HEK293 (cell line): ENCODE measurements at regions not wholly inside any gene's neighbourhood (a gene's known extent, or its start where the extent isn't known, plus 50 kb on each side); places are given as distances from the start of the nearest gene placed in this dataset.
A peak's percentile ranks its signal among the peaks of the same experiment; 100 is the strongest.

Source experiments
- CTCF ChIA-PET: fragments of 350-600 bp; formaldehyde crosslinking; extraction: SDS; loops from one replicate; lab custom pipeline; 2021; ENCODE audit warnings: antibody characterized with exemption; lab: Yijun Ruan, JAX
- POLR2A ChIA-PET: fragments of 300-600 bp; formaldehyde crosslinking; extraction: SDS; loops from one replicate; lab custom pipeline; 2020; ENCODE audit warnings: antibody characterized with exemption, inconsistent platforms; lab: Yijun Ruan, JAX
- H3K27ac ChIP-seq: fragments of 200-500 bp; sonication (Bioruptor generic); 2 replicates; pipeline ENCODE4 v1.5.1; 2014; ENCODE audit warnings: low read depth, low read length, control low read depth, inconsistent platforms; ENCODE audit errors: extremely low read depth
- H3K36me3 ChIP-seq, 2 experiments: fragments of 200-500 bp in 1 of 2; sonication (Bioruptor generic) in 1 of 2; 1 replicate in 1 of 2; 2 replicates in 1 of 2; pipeline ENCODE4 v1.5.1; 2014 to 2017; ENCODE audit warnings: inconsistent platforms in 2 of 2, low read length in 2 of 2; ENCODE audit not compliant: control insufficient read depth in 2 of 2, insufficient read depth in 1 of 2
- H3K4me1 ChIP-seq: fragments of 200-500 bp; sonication (Bioruptor generic); 2 replicates; pipeline ENCODE4 v1.5.1; 2014; ENCODE audit warnings: mild to moderate bottlenecking, low read length, inconsistent platforms; ENCODE audit not compliant: control insufficient read depth, insufficient read depth
- H3K4me3 ChIP-seq: 2 replicates; pipeline ENCODE4 v1.5.1; 2011; ENCODE audit warnings: low read depth, mild to moderate bottlenecking, control low read depth, low read length, moderate library complexity
- H3K9me3 ChIP-seq: fragments of 200-500 bp; sonication (Bioruptor generic); 2 replicates; pipeline ENCODE4 v1.5.1; 2014; ENCODE audit warnings: low read depth, low read length, inconsistent platforms; ENCODE audit not compliant: control insufficient read depth, insufficient read depth
- GLIS2 ChIP-seq: fragments of 450-650 bp; formaldehyde crosslinking; IDR thresholded peaks from 2 replicates; pipeline ENCODE4 v1.5.1; 2016; ENCODE audit warnings: missing biosample characterization, missing genetic modification characterization
- KLF16 ChIP-seq: fragments of 450-650 bp; formaldehyde crosslinking; IDR thresholded peaks from 2 replicates; pipeline ENCODE4 v1.5.1; 2017; ENCODE audit warnings: missing biosample characterization, missing genetic modification characterization
- SCRT2 ChIP-seq: fragments of 450-650 bp; formaldehyde crosslinking; IDR thresholded peaks from 2 replicates; pipeline ENCODE4 v1.5.1; 2016; ENCODE audit warnings: missing biosample characterization, missing genetic modification characterization
- TCF7L2 ChIP-seq: IDR thresholded peaks from 2 replicates; pipeline ENCODE4 v1.6.1; 2011; ENCODE audit warnings: low read depth, mild to moderate bottlenecking, inconsistent platforms, low read length, moderate library complexity, borderline replicate concordance
- ZBTB17 ChIP-seq: fragments of 450-650 bp; formaldehyde crosslinking; IDR thresholded peaks from 2 replicates; pipeline ENCODE4 v1.5.1; 2016; ENCODE audit warnings: missing biosample characterization, missing genetic modification characterization
- ZBTB48 ChIP-seq: fragments of 450-650 bp; formaldehyde crosslinking; IDR thresholded peaks from 2 replicates; pipeline ENCODE4 v1.5.1; 2016; ENCODE audit warnings: missing biosample characterization, missing genetic modification characterization
- ZFP37 ChIP-seq: fragments of 450-650 bp; formaldehyde crosslinking; IDR thresholded peaks from 2 replicates; pipeline ENCODE4 v1.5.1; 2016; ENCODE audit warnings: missing biosample characterization, missing genetic modification characterization
- ZNF146 ChIP-seq: fragments of 450-650 bp; formaldehyde crosslinking; IDR thresholded peaks from 2 replicates; pipeline ENCODE4 v1.5.1; 2016; ENCODE audit warnings: missing biosample characterization, missing genetic modification characterization
- ZNF16 ChIP-seq: fragments of 450-650 bp; formaldehyde crosslinking; IDR thresholded peaks from 2 replicates; pipeline ENCODE4 v1.5.1; 2016; ENCODE audit warnings: low read depth, missing biosample characterization, missing genetic modification characterization
- ZNF2 ChIP-seq: fragments of 450-650 bp; formaldehyde crosslinking; IDR thresholded peaks from 2 replicates; pipeline ENCODE4 v1.5.1; 2016; ENCODE audit warnings: missing biosample characterization, missing genetic modification characterization
- ZNF24 ChIP-seq: fragments of 450-650 bp; formaldehyde crosslinking; IDR thresholded peaks from 2 replicates; pipeline ENCODE4 v1.5.1; 2016; ENCODE audit warnings: missing biosample characterization, missing genetic modification characterization
- ZNF266 ChIP-seq: fragments of 450-650 bp; formaldehyde crosslinking; IDR thresholded peaks from 2 replicates; pipeline ENCODE4 v1.5.1; 2016; ENCODE audit warnings: missing biosample characterization, missing genetic modification characterization, low read depth
- ZNF48 ChIP-seq: fragments of 450-650 bp; formaldehyde crosslinking; IDR thresholded peaks from 2 replicates; pipeline ENCODE4 v1.5.1; 2016; ENCODE audit warnings: missing biosample characterization, missing genetic modification characterization
- ZNF501 ChIP-seq: fragments of 450-650 bp; formaldehyde crosslinking; IDR thresholded peaks from 2 replicates; pipeline ENCODE4 v1.5.1; 2016; ENCODE audit warnings: missing biosample characterization, missing genetic modification characterization
- ZNF529 ChIP-seq: fragments of 450-650 bp; formaldehyde crosslinking; IDR thresholded peaks from 2 replicates; pipeline ENCODE4 v1.5.1; 2017; ENCODE audit warnings: missing genetic modification characterization, missing biosample characterization; ENCODE audit not compliant: insufficient replicate concordance
- ZNF596 ChIP-seq: fragments of 450-650 bp; IDR thresholded peaks from 2 replicates; pipeline ENCODE4 v1.5.0; 2018; ENCODE audit warnings: missing biosample characterization, mild to moderate bottlenecking, missing genetic modification characterization, moderate library complexity
- TF ChIP-seq, protein P1 (sequence below): fragments of 450-650 bp; formaldehyde crosslinking; IDR thresholded peaks from 2 replicates; pipeline ENCODE4 v1.5.1; 2016; ENCODE audit warnings: missing biosample characterization, missing genetic modification characterization
- TF ChIP-seq, protein P2 (sequence below): fragments of 450-650 bp; formaldehyde crosslinking; IDR thresholded peaks from 2 replicates; pipeline ENCODE4 v1.5.1; 2017; ENCODE audit warnings: missing biosample characterization, missing genetic modification characterization
- TF ChIP-seq, protein P3 (sequence below): fragments of 450-650 bp; formaldehyde crosslinking; IDR thresholded peaks from 2 replicates; pipeline ENCODE4; 2016; ENCODE audit warnings: missing biosample characterization, missing genetic modification characterization
- TF ChIP-seq, protein P4 (sequence below): fragments of 450-650 bp; formaldehyde crosslinking; IDR thresholded peaks from 2 replicates; pipeline ENCODE4 v1.5.1; 2016; ENCODE audit warnings: missing biosample characterization, missing genetic modification characterization, borderline replicate concordance
- TF ChIP-seq, protein P5 (sequence below): fragments of 450-650 bp; formaldehyde crosslinking; IDR thresholded peaks from 2 replicates; pipeline ENCODE4 v1.5.1; 2016; ENCODE audit warnings: missing biosample characterization, missing genetic modification characterization

DNA sequence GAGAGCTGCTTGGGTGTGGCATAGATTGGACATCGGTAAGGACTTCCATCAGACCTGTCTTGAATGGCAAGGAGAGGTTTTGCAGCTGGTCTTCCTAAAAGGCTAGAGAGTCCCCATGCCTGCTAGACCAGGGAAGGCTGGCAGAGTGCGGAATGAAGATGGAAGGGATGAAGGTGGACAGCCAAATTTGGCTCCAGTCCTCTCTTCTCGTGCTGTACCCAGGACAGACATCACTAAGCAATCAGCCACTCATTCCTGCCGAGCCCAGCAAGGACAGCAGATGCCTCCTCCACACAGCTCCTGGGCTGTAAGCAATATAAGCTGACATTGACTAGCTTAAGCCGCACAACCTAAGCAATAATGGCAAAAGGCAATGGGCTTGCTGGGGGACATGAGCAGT, 112.0 kb downstream of the OLFM1 start:
- Histone ChIP-seq H3K27ac (no peak overlapping the region), H3K36me3 (no peaks in the 10 kb centered on the region), H3K4me1 (no peaks in the 10 kb centered on the region), H3K9me3 (no peaks in the 10 kb centered on the region), H3K4me3 (no peak overlapping the region)
- CTCF ChIA-PET, result interaction anchor here (0.6 to 0.7 kb wide), 2 partner anchors 75 to 213 kb away, joined by 3 read pairs; no protein-coding TSS in a partner anchor
- TF ChIP-seq, protein P1, sequence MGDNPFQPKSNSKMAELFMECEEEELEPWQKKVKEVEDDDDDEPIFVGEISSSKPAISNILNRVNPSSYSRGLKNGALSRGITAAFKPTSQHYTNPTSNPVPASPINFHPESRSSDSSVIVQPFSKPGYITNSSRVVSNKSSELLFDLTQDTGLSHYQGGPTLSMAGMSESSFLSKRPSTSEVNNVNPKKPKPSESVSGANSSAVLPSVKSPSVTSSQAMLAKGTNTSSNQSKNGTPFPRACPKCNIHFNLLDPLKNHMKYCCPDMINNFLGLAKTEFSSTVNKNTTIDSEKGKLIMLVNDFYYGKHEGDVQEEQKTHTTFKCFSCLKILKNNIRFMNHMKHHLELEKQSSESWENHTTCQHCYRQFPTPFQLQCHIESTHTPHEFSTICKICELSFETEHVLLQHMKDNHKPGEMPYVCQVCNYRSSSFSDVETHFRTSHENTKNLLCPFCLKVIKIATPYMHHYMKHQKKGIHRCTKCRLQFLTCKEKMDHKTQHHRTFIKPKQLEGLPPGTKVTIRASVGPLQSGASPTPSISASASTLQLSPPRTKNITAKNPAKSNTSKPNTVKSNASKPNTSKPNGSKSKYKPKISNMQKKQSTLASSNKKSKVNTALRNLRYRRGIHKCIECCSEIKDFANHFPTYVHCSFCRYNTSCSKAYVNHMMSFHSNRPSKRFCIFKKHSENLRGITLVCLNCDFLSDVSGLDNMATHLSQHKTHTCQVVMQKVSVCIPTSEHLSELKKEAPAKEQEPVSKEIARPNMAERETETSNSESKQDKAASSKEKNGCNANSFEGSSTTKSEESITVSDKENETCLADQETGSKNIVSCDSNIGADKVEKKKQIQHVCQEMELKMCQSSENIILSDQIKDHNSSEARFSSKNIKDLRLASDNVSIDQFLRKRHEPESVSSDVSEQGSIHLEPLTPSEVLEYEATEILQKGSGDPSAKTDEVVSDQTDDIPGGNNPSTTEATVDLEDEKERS (tag by site-specific recombination), result no peak
- no peak for TF ChIP-seq ZNF266 (tag by site-specific recombination)
- TF ChIP-seq, protein P2, sequence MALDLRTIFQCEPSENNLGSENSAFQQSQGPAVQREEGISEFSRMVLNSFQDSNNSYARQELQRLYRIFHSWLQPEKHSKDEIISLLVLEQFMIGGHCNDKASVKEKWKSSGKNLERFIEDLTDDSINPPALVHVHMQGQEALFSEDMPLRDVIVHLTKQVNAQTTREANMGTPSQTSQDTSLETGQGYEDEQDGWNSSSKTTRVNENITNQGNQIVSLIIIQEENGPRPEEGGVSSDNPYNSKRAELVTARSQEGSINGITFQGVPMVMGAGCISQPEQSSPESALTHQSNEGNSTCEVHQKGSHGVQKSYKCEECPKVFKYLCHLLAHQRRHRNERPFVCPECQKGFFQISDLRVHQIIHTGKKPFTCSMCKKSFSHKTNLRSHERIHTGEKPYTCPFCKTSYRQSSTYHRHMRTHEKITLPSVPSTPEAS (tag by site-specific recombination), result no peak
- TF ChIP-seq ZNF16, result no peak
- no peak for TF ChIP-seq ZNF146 (tag by site-specific recombination)
- TF ChIP-seq ZBTB17 (tag by site-specific recombination), result peak; percentile 70; the same call in 1 of the 2 replicates
- POLR2A ChIA-PET, result no interaction called here

GRCh38 chr9:135201711-135202110, 114.2 kb downstream of the OLFM1 start:
- POLR2A ChIA-PET, result no interaction called here
- TF ChIP-seq ZFP37 (tag by site-specific recombination) (no peak), ZNF48 (tag by site-specific recombination) (no peak), GLIS2 (tag by site-specific recombination) (no peak), ZBTB48 (tag by site-specific recombination) (no peak), ZNF2 (tag by site-specific recombination) (no peak), ZNF501 (tag by site-specific recombination) (no peak), ZNF24 (tag by site-specific recombination) (no peak)

DNA sequence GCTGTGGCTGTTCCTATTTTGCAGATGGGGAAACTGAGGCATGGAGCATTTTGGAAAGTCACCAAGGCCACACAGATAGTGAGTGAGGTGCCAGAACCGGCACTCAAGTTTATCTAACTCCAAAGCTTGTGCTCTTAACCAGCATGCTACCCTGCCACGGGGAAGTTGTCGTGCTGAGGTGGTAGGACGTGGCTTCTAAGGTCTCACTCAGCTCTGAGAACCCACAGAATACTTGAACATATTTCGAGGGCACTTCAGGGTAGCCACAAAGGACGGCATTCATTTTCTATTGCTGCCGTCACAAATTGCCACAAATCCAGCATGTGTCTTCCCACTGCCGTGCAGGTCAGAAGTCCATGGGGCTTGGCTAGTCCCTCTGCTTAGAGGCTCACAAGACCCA, 116.7 kb downstream of the OLFM1 start:
- Histone ChIP-seq H3K9me3 (no peaks in the 10 kb centered on the region), H3K4me3 (no peak overlapping the region), H3K36me3 (no peaks in the 10 kb centered on the region), H3K27ac (no peak overlapping the region), H3K4me1 (no peaks in the 10 kb centered on the region)
- ChIA-PET POLR2A (no interaction called here), CTCF (no interaction called here)
- TF ChIP-seq ZNF596 (no peak), SCRT2 (tag by site-specific recombination) (no peak), ZNF529 (tag by site-specific recombination) (no peak), TCF7L2 (no peak), KLF16 (tag by site-specific recombination) (no peak), ZFP37 (tag by site-specific recombination) (no peak)
- TF ChIP-seq, protein P3, sequence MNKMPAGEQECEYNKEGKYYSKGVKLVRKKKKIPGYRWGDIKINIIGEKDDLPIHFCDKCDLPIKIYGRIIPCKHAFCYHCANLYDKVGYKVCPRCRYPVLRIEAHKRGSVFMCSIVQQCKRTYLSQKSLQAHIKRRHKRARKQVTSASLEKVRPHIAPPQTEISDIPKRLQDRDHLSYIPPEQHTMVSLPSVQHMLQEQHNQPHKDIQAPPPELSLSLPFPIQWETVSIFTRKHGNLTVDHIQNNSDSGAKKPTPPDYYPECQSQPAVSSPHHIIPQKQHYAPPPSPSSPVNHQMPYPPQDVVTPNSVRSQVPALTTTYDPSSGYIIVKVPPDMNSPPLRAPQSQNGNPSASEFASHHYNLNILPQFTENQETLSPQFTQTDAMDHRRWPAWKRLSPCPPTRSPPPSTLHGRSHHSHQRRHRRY, result no peak
- TF ChIP-seq, protein P4, sequence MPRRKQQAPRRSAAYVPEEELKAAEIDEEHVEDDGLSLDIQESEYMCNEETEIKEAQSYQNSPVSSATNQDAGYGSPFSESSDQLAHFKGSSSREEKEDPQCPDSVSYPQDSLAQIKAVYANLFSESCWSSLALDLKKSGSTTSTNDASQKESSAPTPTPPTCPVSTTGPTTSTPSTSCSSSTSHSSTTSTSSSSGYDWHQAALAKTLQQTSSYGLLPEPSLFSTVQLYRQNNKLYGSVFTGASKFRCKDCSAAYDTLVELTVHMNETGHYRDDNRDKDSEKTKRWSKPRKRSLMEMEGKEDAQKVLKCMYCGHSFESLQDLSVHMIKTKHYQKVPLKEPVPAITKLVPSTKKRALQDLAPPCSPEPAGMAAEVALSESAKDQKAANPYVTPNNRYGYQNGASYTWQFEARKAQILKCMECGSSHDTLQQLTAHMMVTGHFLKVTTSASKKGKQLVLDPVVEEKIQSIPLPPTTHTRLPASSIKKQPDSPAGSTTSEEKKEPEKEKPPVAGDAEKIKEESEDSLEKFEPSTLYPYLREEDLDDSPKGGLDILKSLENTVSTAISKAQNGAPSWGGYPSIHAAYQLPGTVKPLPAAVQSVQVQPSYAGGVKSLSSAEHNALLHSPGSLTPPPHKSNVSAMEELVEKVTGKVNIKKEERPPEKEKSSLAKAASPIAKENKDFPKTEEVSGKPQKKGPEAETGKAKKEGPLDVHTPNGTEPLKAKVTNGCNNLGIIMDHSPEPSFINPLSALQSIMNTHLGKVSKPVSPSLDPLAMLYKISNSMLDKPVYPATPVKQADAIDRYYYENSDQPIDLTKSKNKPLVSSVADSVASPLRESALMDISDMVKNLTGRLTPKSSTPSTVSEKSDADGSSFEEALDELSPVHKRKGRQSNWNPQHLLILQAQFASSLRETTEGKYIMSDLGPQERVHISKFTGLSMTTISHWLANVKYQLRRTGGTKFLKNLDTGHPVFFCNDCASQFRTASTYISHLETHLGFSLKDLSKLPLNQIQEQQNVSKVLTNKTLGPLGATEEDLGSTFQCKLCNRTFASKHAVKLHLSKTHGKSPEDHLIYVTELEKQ (tag by site-specific recombination), result no peak
- TF ChIP-seq, protein P5, sequence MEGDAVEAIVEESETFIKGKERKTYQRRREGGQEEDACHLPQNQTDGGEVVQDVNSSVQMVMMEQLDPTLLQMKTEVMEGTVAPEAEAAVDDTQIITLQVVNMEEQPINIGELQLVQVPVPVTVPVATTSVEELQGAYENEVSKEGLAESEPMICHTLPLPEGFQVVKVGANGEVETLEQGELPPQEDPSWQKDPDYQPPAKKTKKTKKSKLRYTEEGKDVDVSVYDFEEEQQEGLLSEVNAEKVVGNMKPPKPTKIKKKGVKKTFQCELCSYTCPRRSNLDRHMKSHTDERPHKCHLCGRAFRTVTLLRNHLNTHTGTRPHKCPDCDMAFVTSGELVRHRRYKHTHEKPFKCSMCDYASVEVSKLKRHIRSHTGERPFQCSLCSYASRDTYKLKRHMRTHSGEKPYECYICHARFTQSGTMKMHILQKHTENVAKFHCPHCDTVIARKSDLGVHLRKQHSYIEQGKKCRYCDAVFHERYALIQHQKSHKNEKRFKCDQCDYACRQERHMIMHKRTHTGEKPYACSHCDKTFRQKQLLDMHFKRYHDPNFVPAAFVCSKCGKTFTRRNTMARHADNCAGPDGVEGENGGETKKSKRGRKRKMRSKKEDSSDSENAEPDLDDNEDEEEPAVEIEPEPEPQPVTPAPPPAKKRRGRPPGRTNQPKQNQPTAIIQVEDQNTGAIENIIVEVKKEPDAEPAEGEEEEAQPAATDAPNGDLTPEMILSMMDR (tag by site-specific recombination), result no peak

More at GRCh38 chr9:135201711-135202110, 114.2 kb downstream of the OLFM1 start:
- CTCF ChIA-PET, result no interaction called here
- no peaks in the 10 kb centered on the region for H3K4me1 ChIP-seq
- no peak overlapping the region for H3K4me3 ChIP-seq
- no peaks in the 10 kb centered on the region for H3K9me3 ChIP-seq
- H3K36me3 ChIP-seq, result no peaks in the 10 kb centered on the region
- no peak overlapping the region for H3K27ac ChIP-seq
